ENCODE measurements at regions not wholly inside any gene's neighbourhood (a gene's known extent, or its start where the extent isn't known, plus 50 kb on each side); places are given as distances from the start of the nearest gene placed in this dataset.

- TF ChIP-seq, protein P1, sequence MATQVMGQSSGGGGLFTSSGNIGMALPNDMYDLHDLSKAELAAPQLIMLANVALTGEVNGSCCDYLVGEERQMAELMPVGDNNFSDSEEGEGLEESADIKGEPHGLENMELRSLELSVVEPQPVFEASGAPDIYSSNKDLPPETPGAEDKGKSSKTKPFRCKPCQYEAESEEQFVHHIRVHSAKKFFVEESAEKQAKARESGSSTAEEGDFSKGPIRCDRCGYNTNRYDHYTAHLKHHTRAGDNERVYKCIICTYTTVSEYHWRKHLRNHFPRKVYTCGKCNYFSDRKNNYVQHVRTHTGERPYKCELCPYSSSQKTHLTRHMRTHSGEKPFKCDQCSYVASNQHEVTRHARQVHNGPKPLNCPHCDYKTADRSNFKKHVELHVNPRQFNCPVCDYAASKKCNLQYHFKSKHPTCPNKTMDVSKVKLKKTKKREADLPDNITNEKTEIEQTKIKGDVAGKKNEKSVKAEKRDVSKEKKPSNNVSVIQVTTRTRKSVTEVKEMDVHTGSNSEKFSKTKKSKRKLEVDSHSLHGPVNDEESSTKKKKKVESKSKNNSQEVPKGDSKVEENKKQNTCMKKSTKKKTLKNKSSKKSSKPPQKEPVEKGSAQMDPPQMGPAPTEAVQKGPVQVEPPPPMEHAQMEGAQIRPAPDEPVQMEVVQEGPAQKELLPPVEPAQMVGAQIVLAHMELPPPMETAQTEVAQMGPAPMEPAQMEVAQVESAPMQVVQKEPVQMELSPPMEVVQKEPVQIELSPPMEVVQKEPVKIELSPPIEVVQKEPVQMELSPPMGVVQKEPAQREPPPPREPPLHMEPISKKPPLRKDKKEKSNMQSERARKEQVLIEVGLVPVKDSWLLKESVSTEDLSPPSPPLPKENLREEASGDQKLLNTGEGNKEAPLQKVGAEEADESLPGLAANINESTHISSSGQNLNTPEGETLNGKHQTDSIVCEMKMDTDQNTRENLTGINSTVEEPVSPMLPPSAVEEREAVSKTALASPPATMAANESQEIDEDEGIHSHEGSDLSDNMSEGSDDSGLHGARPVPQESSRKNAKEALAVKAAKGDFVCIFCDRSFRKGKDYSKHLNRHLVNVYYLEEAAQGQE (tag by site-specific recombination; IDR thresholded peaks at IDR 0.05), result no peak
- no peak for TF ChIP-seq ZNF10 (tag by site-specific recombination; IDR thresholded peaks at IDR 0.05)
- TF ChIP-seq ZNF76 (tag by site-specific recombination; IDR thresholded peaks at IDR 0.05; ENCODE audit: borderline replicate concordance, low read depth), result no peak
- TF ChIP-seq ZBTB7A (tag by site-specific recombination; IDR thresholded peaks at IDR 0.05; ENCODE audit: low read depth), result no peak
- no peak for TF ChIP-seq GLI4 (tag by site-specific recombination; IDR thresholded peaks at IDR 0.05)
- TF ChIP-seq, protein P2, sequence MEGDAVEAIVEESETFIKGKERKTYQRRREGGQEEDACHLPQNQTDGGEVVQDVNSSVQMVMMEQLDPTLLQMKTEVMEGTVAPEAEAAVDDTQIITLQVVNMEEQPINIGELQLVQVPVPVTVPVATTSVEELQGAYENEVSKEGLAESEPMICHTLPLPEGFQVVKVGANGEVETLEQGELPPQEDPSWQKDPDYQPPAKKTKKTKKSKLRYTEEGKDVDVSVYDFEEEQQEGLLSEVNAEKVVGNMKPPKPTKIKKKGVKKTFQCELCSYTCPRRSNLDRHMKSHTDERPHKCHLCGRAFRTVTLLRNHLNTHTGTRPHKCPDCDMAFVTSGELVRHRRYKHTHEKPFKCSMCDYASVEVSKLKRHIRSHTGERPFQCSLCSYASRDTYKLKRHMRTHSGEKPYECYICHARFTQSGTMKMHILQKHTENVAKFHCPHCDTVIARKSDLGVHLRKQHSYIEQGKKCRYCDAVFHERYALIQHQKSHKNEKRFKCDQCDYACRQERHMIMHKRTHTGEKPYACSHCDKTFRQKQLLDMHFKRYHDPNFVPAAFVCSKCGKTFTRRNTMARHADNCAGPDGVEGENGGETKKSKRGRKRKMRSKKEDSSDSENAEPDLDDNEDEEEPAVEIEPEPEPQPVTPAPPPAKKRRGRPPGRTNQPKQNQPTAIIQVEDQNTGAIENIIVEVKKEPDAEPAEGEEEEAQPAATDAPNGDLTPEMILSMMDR (tag by site-specific recombination; IDR thresholded peaks at IDR 0.05), result no peak
- TF ChIP-seq, protein P3, sequence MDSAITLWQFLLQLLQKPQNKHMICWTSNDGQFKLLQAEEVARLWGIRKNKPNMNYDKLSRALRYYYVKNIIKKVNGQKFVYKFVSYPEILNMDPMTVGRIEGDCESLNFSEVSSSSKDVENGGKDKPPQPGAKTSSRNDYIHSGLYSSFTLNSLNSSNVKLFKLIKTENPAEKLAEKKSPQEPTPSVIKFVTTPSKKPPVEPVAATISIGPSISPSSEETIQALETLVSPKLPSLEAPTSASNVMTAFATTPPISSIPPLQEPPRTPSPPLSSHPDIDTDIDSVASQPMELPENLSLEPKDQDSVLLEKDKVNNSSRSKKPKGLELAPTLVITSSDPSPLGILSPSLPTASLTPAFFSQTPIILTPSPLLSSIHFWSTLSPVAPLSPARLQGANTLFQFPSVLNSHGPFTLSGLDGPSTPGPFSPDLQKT (IDR thresholded peaks at IDR 0.05; ENCODE audit: borderline replicate concordance, low read depth, low read length), result no peak
- TF ChIP-seq ZNF561 (tag by site-specific recombination; IDR thresholded peaks at IDR 0.05; ENCODE audit: borderline replicate concordance), result no peak
- TF ChIP-seq ZNF362 (tag by site-specific recombination; IDR thresholded peaks at IDR 0.05), result no peak
- no peak for TF ChIP-seq HOXC10 (CRISPR knock-in tag; IDR thresholded peaks at IDR 0.05)
- TF ChIP-seq, protein P4, sequence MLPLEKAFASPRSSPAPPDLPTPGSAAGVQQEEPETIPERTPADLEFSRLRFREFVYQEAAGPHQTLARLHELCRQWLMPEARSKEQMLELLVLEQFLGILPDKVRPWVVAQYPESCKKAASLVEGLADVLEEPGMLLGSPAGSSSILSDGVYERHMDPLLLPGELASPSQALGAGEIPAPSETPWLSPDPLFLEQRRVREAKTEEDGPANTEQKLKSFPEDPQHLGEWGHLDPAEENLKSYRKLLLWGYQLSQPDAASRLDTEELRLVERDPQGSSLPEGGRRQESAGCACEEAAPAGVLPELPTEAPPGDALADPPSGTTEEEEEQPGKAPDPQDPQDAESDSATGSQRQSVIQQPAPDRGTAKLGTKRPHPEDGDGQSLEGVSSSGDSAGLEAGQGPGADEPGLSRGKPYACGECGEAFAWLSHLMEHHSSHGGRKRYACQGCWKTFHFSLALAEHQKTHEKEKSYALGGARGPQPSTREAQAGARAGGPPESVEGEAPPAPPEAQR (tag by site-specific recombination; IDR thresholded peaks at IDR 0.05), result no peak
Observed at GRCh38 chr7:106346167-106346677, 61.4 kb upstream of the NAMPT start.
